ENCODE measurements at regions not wholly inside any gene's neighbourhood (a gene's known extent, or its start where the extent isn't known, plus 50 kb on each side); places are given as distances from the start of the nearest gene placed in this dataset.

GRCh38 chr2:776038-776437 is 98.8 kb upstream of the TMEM18 start:
- Histone ChIP-seq H3K14ac (ENCODE audit: insufficient read depth, low read length) (no peak overlapping the region), H2BK5ac (ENCODE audit: insufficient read length, low read length) (no peak overlapping the region), H4K5ac (ENCODE audit: insufficient read length, low read depth, low read length) (no peak overlapping the region), H3K4ac (ENCODE audit: low read depth, low read length) (no peak overlapping the region), H4K8ac (replicated peaks; ENCODE audit: insufficient read length, low read depth, low read length) (no peak overlapping the region), H3K27me3 (ENCODE audit: insufficient read depth, low read length) (no peaks in the 10 kb centered on the region), H3K4me2 (ENCODE audit: insufficient read depth, insufficient read length, low read length) (no peak overlapping the region), H2BK120ac (ENCODE audit: low read depth, low read length, poor library complexity, severe bottlenecking) (no peak overlapping the region), H3K79me2 (ENCODE audit: insufficient read depth, low read length) (no peaks in the 10 kb centered on the region), H3K18ac (ENCODE audit: insufficient read length, low read depth, low read length) (no peak overlapping the region), H3K23me2 (ENCODE audit: insufficient read length, low read depth, low read length, poor library complexity, severe bottlenecking) (no peaks in the 10 kb centered on the region), H3K9me3 (ENCODE audit: control insufficient read depth, low read depth, low read length) (no peaks in the 10 kb centered on the region), H3K79me1 (ENCODE audit: insufficient read depth, low read depth, low read length, poor library complexity, severe bottlenecking) (no peaks in the 10 kb centered on the region), H2AK5ac (ENCODE audit: insufficient read length, low read length) (no peak overlapping the region), H3K4me1 (ENCODE audit: insufficient read depth, low read length) (peaks cover 6% of the 10 kb centered on the region; the same call in 1 of the 2 replicates), H3K23ac (ENCODE audit: insufficient read length, low read depth, low read length) (no peak overlapping the region), H2BK20ac (ENCODE audit: low read depth, low read length, poor library complexity, severe bottlenecking) (no peak overlapping the region), H3T11ph (ENCODE audit: low read length) (no peak overlapping the region), H4K91ac (ENCODE audit: insufficient read length, low read depth, low read length) (no peak overlapping the region), H3K56ac (ENCODE audit: insufficient read length, low read depth, low read length) (no peak overlapping the region), H2BK12ac (ENCODE audit: insufficient read length, low read depth, low read length) (no peak overlapping the region), H4K20me1 (ENCODE audit: control insufficient read depth, insufficient read depth, insufficient read length) (no peaks in the 10 kb centered on the region), H3K9ac (ENCODE audit: extremely low read depth, insufficient read length, low read length) (no peak overlapping the region), H3K27ac (ENCODE audit: insufficient read length, low read depth, low read length) (no peak overlapping the region), H2BK15ac (ENCODE audit: low read depth, low read length) (no peak overlapping the region), H2AFZ (ENCODE audit: low read length) (no peak overlapping the region)
- DNase-seq: no peak
- H3K27me3 Mint-ChIP-seq (ENCODE audit: low read depth): peaks cover 3% of the 10 kb centered on the region
- no peak for TF ChIP-seq CTCF (conservative IDR thresholded peaks at IDR 0.05)
- H3K36me3 Mint-ChIP-seq (ENCODE audit: insufficient read depth in 1 of 3, low read depth in 3 of 3): no peaks in the 10 kb centered on the region
- peaks cover 42 to 53% of the 10 kb centered on the region in 2 experiments for H3K4me1 Mint-ChIP-seq
- H3K9me3 Mint-ChIP-seq: peaks cover 2 to 3% of the 10 kb centered on the region in 2 experiments; a peak in 3 of 5 replicates
- no peak overlapping the region for H3K4me3 Mint-ChIP-seq
- WGBS (ENCODE audit: extremely low coverage, insufficient read length, low lambda C conversion rate): no CpG with 5 or more reads among the region's 6 CpGs
- H3K27ac Mint-ChIP-seq: peak overlapping the region in 2 of 3 experiments; percentile 8 to 38; a peak in 2 of 7 replicates

All from H9 (cell line).